ENCODE measurements at regions not wholly inside any gene's neighbourhood (a gene's known extent, or its start where the extent isn't known, plus 50 kb on each side); places are given as distances from the start of the nearest gene placed in this dataset.
A peak's percentile ranks its signal among the peaks of the same experiment; 100 is the strongest.

- no peak for DNase-seq
These were observed 179.7 kb upstream of the RASGEF1B start for GRCh38 chr4:81651243-81651899.

- no peak for DNase-seq
These were observed 179.0 kb upstream of the RASGEF1B start for GRCh38 chr4:81650606-81651242.

- DNase-seq, result peak; percentile 21
These were observed 177.0 kb upstream of the RASGEF1B start for GRCh38 chr4:81648576-81649275.

GRCh38 chr4:81647388-81647787, 175.7 kb upstream of the RASGEF1B start:
- no peak for DNase-seq

- no peak for DNase-seq
These were observed 170.8 kb upstream of the RASGEF1B start for GRCh38 chr4:81642543-81642942.

GRCh38 chr4:81639248-81639647, 167.5 kb upstream of the RASGEF1B start:
- DNase-seq, result no peak

- no peak for DNase-seq
These were observed 167.0 kb upstream of the RASGEF1B start for GRCh38 chr4:81638698-81639097.

- DNase-seq, result no peak
These were observed 164.0 kb upstream of the RASGEF1B start for GRCh38 chr4:81635739-81636138.

- DNase-seq, result no peak
These were observed 163.3 kb upstream of the RASGEF1B start for GRCh38 chr4:81634766-81635549.

GRCh38 chr4:81634165-81634564, 162.5 kb upstream of the RASGEF1B start:
- DNase-seq, result no peak

GRCh38 chr4:81632581-81633299, 161.0 kb upstream of the RASGEF1B start:
- no peak for DNase-seq

GRCh38 chr4:81631958-81632441, 160.3 kb upstream of the RASGEF1B start:
- no peak for DNase-seq

GRCh38 chr4:81629366-81629765, 157.7 kb upstream of the RASGEF1B start:
- no peak for DNase-seq

GRCh38 chr4:81628489-81628888, 156.8 kb upstream of the RASGEF1B start:
- no peak for DNase-seq

GRCh38 chr4:81627590-81627989, 155.9 kb upstream of the RASGEF1B start:
- DNase-seq, result no peak

GRCh38 chr4:81626851-81627250, 155.1 kb upstream of the RASGEF1B start:
- no peak for DNase-seq

GRCh38 chr4:81625422-81626417, 154.0 kb upstream of the RASGEF1B start:
- DNase-seq, result no peak

GRCh38 chr4:81623434-81623833, 151.7 kb upstream of the RASGEF1B start:
- DNase-seq, result no peak

GRCh38 chr4:81622474-81623184, 150.9 kb upstream of the RASGEF1B start:
- DNase-seq, result no peak

- no peak for DNase-seq
These were observed 150.3 kb upstream of the RASGEF1B start for GRCh38 chr4:81622028-81622427.

GRCh38 chr4:81621490-81621889, 149.8 kb upstream of the RASGEF1B start:
- DNase-seq, result no peak

All from stimulated activated CD4-positive, alpha-beta T cell treated with anti-CD3 and anti-CD28 coated beads, Interleukin-12 subunit alpha, Interleukin-12 subunit beta, amount 100 ng/mL, for 4 hours (primary cell).